Activated T-cell treated with anti-CD3 and anti-CD28 coated beads, Interleukin-2, amount 50 U/mL, for 72 hours (primary cell): ENCODE measurements at regions not wholly inside any gene's neighbourhood (a gene's known extent, or its start where the extent isn't known, plus 50 kb on each side); places are given as distances from the start of the nearest gene placed in this dataset.

ENCODE experiments used
- ATAC-seq, 2 donors: fragments of 150-1000 bp; cut with Tn5 transposase; replicated peaks in 1 of 2; 2 replicates each; pipeline ENCODE4 v1.10.0; 2021; ENCODE audit warnings: moderate library complexity in 2 of 2, mild to moderate bottlenecking in 1 of 2
- DNase-seq, 2 donors: peaks; one replicate each; pipeline ENCODE4 v3.0.0; 2021 to 2022; ENCODE audit warnings: mixed read lengths in 1 of 2
- H3K27ac Mint-ChIP-seq: one replicate; pipeline ENCODE4 v1.8.0; 2022; ENCODE audit warnings: mild to moderate bottlenecking, moderate library complexity, mixed read lengths
- H3K27me3 Mint-ChIP-seq: one replicate; pipeline ENCODE4 v1.8.0; 2022; ENCODE audit warnings: low read depth, mixed read lengths
- H3K36me3 Mint-ChIP-seq, 2 donors: one replicate each; pipeline ENCODE4 v1.8.0; 2022; ENCODE audit warnings: mixed read lengths in 2 of 2, mild to moderate bottlenecking in 1 of 2; ENCODE audit not compliant: insufficient read depth in 2 of 2
- H3K4me1 Mint-ChIP-seq: one replicate; pipeline ENCODE4 v1.8.0; 2022; ENCODE audit warnings: low read depth, mixed read lengths
- H3K4me3 Mint-ChIP-seq, 2 donors: one replicate each; pipeline ENCODE4 v1.8.0; 2022; ENCODE audit warnings: mild to moderate bottlenecking in 2 of 2, mixed read lengths in 2 of 2, moderate library complexity in 2 of 2
- H3K9me3 Mint-ChIP-seq, 2 donors: one replicate each; pipeline ENCODE4 v1.8.0; 2022; ENCODE audit warnings: mixed read lengths in 2 of 2

- H3K4me1 Mint-ChIP-seq: no peaks in the 10 kb centered on the region
- no peaks in the 10 kb centered on the region for H3K9me3 Mint-ChIP-seq
- H3K27me3 Mint-ChIP-seq: no peaks in the 10 kb centered on the region
- ATAC-seq: no peak
- H3K27ac Mint-ChIP-seq: no peak overlapping the region
- no peak for DNase-seq
- H3K4me3 Mint-ChIP-seq: no peak overlapping the region
- no peaks in the 10 kb centered on the region for H3K36me3 Mint-ChIP-seq
These were observed 92.3 kb downstream of the GYPC start for GRCh38 chr2:126748188-126748760.

GRCh38 chr2:126748929-126749518, 93.1 kb downstream of the GYPC start:
- no peaks in the 10 kb centered on the region for H3K4me1 Mint-ChIP-seq

DNA sequence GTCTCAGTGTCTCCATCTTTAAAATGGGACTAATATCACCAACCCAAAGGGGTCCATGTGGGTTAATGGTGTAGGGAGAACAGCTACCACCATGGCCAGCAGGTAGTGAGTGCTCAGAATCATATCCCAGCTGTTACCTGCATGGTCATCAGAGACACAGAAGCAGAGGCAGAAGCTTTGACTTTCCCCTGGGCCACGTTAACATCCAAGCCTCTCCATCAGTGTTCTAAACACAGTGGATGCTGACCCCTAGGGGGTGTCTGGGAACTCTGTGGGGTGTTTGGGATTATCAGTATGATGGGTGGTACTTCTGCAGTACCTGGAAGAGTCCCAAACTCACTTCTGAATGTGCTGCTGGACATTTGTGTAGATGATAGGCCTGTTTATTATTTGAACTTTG, 93.6 kb downstream of the GYPC start:
- peak overlapping the region; percentile 2 for H3K27ac Mint-ChIP-seq

More at GRCh38 chr2:126748929-126749518, 93.1 kb downstream of the GYPC start:
- H3K27me3 Mint-ChIP-seq: no peaks in the 10 kb centered on the region
- H3K36me3 Mint-ChIP-seq: no peaks in the 10 kb centered on the region
- H3K4me3 Mint-ChIP-seq: no peak overlapping the region
- H3K9me3 Mint-ChIP-seq: no peaks in the 10 kb centered on the region
- DNase-seq: no peak
- ATAC-seq: peak in 1 of 2 donors; percentile 9
- H3K27ac Mint-ChIP-seq: peak overlapping the region; percentile 2

GRCh38 chr2:126750506-126750905, 94.5 kb downstream of the GYPC start:
- Mint-ChIP-seq H3K4me1 (no peaks in the 10 kb centered on the region), H3K9me3 (no peaks in the 10 kb centered on the region), H3K27ac (no peak overlapping the region), H3K36me3 (no peaks in the 10 kb centered on the region), H3K4me3 (no peak overlapping the region), H3K27me3 (no peaks in the 10 kb centered on the region)
- no peak for ATAC-seq
- no peak for DNase-seq

More for the DNA sequence above, 93.6 kb downstream of the GYPC start:
- DNase-seq (peak in 1 of 2 donors; percentile 6), ATAC-seq (peak; percentile 43 to 54)
- no peaks in the 10 kb centered on the region for H3K36me3 Mint-ChIP-seq
- H3K27me3 Mint-ChIP-seq: no peaks in the 10 kb centered on the region
- H3K4me3 Mint-ChIP-seq: no peak overlapping the region
- no peaks in the 10 kb centered on the region for H3K4me1 Mint-ChIP-seq
- no peaks in the 10 kb centered on the region for H3K9me3 Mint-ChIP-seq

DNA sequence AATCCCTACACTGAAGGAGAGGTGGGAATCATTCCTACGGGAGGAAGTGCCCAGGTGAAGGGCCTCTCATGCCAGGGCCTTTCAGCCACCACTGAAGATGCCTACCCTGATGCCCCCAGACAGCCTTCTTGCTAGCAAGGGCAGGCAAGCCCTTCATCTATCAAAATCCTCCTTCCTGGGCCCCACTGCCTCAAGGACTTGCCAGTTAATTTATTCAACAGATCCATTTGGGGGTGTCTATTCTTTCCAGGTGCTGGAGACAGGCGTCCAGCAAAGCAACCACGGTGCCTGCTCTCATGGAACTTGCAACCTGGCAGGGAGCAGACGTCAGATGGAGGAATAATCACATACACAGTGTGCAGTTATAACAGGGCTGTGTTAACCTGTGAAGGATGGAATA, 95.5 kb downstream of the GYPC start:
- H3K4me3 Mint-ChIP-seq: no peak overlapping the region
- H3K27me3 Mint-ChIP-seq: no peaks in the 10 kb centered on the region
- H3K27ac Mint-ChIP-seq: no peak overlapping the region
- DNase-seq (no peak), ATAC-seq (no peak)
- no peaks in the 10 kb centered on the region for H3K36me3 Mint-ChIP-seq
- no peaks in the 10 kb centered on the region for H3K4me1 Mint-ChIP-seq
- peaks cover 3 to 5% of the 10 kb centered on the region in 2 donors for H3K9me3 Mint-ChIP-seq

GRCh38 chr2:126752876-126753275, 96.9 kb downstream of the GYPC start:
- no peak for DNase-seq
- Mint-ChIP-seq H3K36me3 (no peaks in the 10 kb centered on the region), H3K9me3 (peaks cover 3 to 5% of the 10 kb centered on the region in 2 donors), H3K27ac (no peak overlapping the region), H3K27me3 (no peaks in the 10 kb centered on the region), H3K4me3 (no peak overlapping the region), H3K4me1 (no peaks in the 10 kb centered on the region)
- no peak for ATAC-seq

DNA sequence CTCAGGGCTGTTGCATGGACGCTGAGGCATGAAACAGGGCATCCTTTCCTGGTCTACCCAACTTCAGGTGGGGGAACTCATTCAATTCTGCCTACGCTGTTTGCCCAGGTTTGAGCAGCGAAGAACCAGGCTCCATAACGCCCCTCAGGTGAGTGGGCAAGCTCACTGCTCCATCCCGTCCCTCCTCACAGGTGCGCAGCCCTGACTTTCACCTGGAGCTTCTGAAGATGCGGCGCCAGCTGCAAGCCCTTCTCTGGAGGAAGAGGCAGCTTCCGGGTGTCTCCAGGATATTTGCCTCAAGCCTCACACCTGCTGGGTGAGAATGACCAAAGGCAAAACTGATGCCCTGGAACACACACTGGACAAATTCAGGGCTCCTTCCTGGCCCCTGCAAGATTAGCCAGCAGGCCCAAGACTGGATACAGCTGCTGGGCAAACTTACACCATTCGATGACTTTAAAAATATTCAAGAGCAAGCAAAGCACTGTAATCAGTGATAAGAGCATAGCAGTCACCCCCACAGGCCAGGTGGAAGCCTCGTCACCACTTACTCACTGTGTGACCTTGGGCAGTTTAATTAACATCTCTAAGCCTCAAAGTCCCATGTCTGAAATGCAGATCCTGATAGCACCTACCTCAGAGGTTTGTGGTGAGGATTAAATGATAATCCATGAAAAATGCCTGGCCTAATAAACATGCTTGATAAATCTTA, 97.7 kb downstream of the GYPC start:
- H3K27me3 Mint-ChIP-seq: no peaks in the 10 kb centered on the region
- no peak overlapping the region for H3K4me3 Mint-ChIP-seq
- DNase-seq: no peak
- H3K27ac Mint-ChIP-seq: no peak overlapping the region
- H3K4me1 Mint-ChIP-seq: peaks cover under 1% of the 10 kb centered on the region
- no peak for ATAC-seq
- peaks cover 3 to 5% of the 10 kb centered on the region in 2 donors for H3K9me3 Mint-ChIP-seq
- no peaks in the 10 kb centered on the region for H3K36me3 Mint-ChIP-seq

GRCh38 chr2:126754240-126755004, 98.5 kb downstream of the GYPC start:
- ATAC-seq: no peak
- Mint-ChIP-seq H3K9me3 (peaks cover 3 to 5% of the 10 kb centered on the region in 2 donors), H3K27ac (no peak overlapping the region), H3K27me3 (no peaks in the 10 kb centered on the region), H3K36me3 (no peaks in the 10 kb centered on the region), H3K4me3 (no peak overlapping the region), H3K4me1 (peaks cover 7% of the 10 kb centered on the region)
- no peak for DNase-seq

GRCh38 chr2:126756125-126756524, 100.2 kb downstream of the GYPC start:
- DNase-seq: no peak
- H3K27ac Mint-ChIP-seq: no peak overlapping the region
- peaks cover 9% of the 10 kb centered on the region for H3K4me1 Mint-ChIP-seq
- no peak for ATAC-seq
- peaks cover 3 to 5% of the 10 kb centered on the region in 2 donors for H3K9me3 Mint-ChIP-seq
- no peak overlapping the region for H3K4me3 Mint-ChIP-seq
- no peaks in the 10 kb centered on the region for H3K27me3 Mint-ChIP-seq
- no peaks in the 10 kb centered on the region for H3K36me3 Mint-ChIP-seq

DNA sequence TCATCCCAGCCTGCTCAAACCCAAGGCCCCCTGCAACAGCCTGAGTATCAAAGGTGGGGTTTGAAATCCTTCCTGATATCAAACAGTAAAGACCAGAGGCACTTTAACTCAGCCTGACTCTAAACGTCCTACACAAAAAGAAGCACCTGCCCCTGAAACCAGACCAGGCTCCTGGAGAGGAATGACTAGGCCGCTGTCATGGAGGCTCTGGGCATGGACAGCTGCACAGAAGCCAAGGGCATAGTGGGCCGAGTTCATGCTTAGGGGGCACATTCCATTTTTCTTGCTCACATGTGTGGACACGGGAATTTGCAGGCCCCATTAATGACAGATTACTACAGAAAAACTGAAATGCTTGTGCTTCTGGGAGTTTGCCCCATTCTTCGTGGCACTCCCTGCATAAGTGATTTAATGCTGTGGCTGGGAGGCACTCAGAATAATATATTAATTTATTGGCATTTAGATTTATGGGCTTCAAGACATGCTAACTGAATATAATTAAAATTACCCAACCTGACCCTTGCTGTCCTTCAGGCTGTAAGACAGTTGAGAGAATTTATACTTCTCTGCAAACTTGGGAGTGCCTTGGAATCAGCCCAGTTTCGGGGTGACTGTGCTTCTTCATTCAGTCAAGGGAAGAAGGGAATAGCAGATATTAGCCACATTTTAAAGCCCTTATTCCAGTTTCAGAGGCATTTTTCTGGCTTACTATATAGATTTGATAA, 105.5 kb downstream of the GYPC start:
- no peaks in the 10 kb centered on the region for H3K9me3 Mint-ChIP-seq
- peaks cover 55% of the 10 kb centered on the region for H3K4me1 Mint-ChIP-seq
- peak overlapping the region in 1 of 2 donors; percentile 19 for H3K4me3 Mint-ChIP-seq
- H3K36me3 Mint-ChIP-seq: no peaks in the 10 kb centered on the region
- ATAC-seq: no peak
- H3K27me3 Mint-ChIP-seq: no peaks in the 10 kb centered on the region
- no peak for DNase-seq
- H3K27ac Mint-ChIP-seq: peak overlapping the region; percentile 74

DNA sequence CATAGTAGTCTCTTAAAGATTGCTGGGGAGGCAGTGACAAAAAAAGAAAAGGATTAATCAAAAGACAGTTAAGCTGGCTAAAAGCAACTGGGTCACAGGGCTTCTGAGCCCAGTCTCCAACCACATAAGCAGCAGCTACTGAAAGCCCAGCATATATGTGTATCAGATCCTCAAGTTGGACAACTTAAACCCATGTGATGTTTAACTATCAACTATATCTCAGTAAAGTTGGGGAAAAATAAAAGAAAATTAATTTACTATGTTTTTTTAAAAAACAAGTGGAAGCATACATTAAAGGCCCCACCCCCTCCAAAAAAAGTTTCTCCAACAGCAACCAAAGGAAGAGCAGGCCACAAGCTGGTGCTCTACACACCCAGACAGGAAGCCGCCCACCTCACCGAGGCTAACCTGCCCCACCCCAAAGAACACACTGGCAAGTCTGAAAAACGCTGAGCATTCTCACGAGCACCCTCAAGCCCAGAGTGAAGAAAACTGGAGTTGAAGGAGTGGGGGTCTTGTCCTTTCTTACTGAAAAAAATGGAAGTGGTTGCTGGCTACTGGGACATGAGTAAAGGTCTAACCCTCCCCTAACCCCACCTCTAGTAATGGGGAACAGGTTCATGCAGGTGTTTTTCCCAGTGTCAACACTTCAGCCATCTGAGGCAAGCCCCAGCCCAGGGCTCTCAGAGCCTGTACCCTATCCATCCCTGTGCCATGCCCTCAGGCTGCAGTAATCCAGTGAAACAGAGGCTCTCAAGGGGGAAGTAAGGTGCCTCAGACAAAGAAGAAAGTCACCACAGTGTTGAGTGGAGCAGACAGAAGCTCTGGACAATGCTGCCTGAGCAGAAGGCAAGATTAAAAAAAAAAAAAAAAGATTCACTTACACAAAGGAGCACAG, 106.3 kb downstream of the GYPC start:
- Mint-ChIP-seq H3K9me3 (no peaks in the 10 kb centered on the region), H3K4me1 (peaks cover 57% of the 10 kb centered on the region), H3K27me3 (no peaks in the 10 kb centered on the region), H3K36me3 (no peaks in the 10 kb centered on the region), H3K4me3 (peak overlapping the region; percentile 19 to 66), H3K27ac (peak overlapping the region; percentile 74)
- DNase-seq: peak; percentile 50 to 64
- peak; percentile 92 to 94 for ATAC-seq

DNA sequence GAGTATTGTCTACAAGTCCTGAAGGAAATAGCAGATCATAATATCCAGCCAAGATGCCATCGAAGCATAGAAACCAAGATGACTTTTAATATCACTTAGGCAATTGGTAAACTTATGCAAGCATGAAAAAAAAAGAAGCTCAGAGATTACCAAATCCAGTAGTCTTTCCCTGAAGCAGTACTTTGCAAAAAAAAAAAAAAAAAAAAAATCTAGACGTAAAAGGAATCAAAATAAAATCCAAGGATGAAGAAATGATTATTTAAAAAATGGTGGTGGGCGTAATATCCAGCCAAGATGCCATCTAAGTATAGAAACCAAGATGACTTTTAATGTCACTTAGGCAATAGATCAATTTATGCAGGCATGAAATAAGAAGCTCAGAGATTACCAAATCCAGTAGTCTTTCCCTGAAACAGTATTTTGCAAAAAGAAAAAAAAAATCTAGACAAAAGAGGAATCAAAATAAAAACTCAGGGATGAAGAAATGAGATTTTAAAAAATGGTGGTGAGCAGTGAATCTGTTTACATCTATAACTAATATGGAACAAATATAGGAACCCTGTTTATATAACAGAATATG, 108.8 kb downstream of the GYPC start:
- Mint-ChIP-seq H3K9me3 (no peaks in the 10 kb centered on the region), H3K4me3 (no peak overlapping the region), H3K4me1 (peaks cover 51% of the 10 kb centered on the region), H3K36me3 (no peaks in the 10 kb centered on the region), H3K27me3 (no peaks in the 10 kb centered on the region), H3K27ac (no peak overlapping the region)
- DNase-seq (no peak), ATAC-seq (no peak)
